Hepatocyte (in vitro differentiated cells): ENCODE measurements at regions not wholly inside any gene's neighbourhood (a gene's known extent, or its start where the extent isn't known, plus 50 kb on each side); places are given as distances from the start of the nearest gene placed in this dataset.

Source experiments
- CTCF ChIP-seq: fragments of 200-600 bp; sonication (generic); IDR thresholded peaks from 2 replicates; pipeline ENCODE4 v1.5.1; 2016; ENCODE audit warnings: antibody characterized with exemption, mild to moderate bottlenecking; ENCODE audit not compliant: poor library complexity
- EZH2 ChIP-seq: fragments of 200-600 bp; sonication (generic); IDR thresholded peaks from 2 replicates; pipeline ENCODE4 v1.6.1; 2016; ENCODE audit warnings: antibody characterized with exemption, mild to moderate bottlenecking, borderline replicate concordance

- TF ChIP-seq CTCF (no peak), EZH2 (no peak)
Observed at GRCh38 chr4:178752954-178753525, 1310.8 kb upstream of the AGA start.
